ENCODE measurements at regions not wholly inside any gene's neighbourhood (a gene's known extent, or its start where the extent isn't known, plus 50 kb on each side); places are given as distances from the start of the nearest gene placed in this dataset.

DNA sequence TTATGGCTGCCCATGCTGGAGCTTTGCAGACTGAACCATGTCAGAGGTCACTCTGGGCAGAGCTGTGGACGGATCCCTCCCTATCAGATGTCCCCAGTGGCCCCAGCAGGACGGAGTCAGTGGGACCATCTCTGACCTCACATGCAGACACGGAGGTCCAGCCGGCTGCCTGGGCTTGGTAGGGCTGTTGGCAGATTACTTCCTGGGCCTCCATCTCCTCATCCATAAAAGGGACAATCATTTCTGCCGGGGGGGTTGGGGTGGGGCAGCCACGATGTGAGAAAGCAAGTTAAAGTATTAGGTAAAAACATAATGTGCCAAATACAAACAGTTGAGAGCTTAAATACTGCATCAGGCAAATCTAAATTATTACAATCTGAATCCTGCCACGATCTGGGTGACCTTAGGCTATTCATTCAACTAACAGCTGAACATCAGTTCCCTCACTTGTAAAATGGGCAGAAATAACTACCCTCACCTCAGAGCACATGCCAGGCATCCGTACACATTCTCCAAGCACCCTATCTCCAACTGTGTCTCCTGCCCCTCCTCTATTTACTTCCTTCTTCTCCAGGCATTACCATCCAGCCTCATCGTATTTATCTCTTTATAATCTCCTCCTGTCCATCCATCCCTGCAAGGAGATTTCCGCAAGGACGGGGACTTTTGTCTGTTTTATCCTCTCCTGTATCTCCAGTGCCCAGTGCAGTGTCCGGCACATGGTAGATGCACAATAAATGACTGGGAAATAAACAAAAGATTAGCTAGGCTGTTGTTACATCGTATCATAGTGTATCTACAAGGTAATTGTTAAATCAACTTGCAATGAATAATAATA is 192.3 kb upstream of the FOXF1 start:
- DNase-seq (ENCODE audit: low read depth in 2 of 2) = no peak

DNA sequence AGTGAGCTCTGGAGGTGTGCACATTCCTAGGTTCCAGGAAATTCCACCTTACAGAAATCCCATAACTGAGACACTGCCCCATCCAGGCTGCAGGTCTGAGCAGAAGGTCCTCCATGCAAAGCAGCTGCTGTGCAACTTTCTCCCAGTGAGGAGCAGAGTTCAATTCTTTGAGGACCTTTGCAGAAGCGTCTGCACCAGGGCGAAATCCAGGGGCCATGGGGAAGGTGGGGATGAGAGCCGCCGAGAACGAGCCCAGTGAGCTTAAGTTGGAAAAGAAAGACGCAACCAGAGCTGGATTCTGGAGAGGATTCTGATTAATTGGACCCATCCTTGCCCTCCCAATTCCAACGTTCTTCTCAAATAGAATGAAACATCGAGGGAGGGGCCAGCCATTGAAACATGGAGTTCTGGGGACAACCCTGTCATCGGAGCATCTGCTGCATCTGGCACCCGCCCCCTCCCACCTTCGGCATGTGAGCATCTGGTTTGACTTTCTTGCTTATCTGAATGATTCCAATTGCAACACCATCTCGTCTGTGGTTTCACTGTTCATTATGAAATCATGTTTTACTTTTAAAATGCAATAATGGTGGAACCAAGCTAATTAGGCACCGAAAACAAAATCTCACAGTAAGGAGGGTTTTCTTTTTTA is 190.6 kb upstream of the FOXF1 start:
- no peak for DNase-seq (ENCODE audit: low read depth in 2 of 2)

DNA sequence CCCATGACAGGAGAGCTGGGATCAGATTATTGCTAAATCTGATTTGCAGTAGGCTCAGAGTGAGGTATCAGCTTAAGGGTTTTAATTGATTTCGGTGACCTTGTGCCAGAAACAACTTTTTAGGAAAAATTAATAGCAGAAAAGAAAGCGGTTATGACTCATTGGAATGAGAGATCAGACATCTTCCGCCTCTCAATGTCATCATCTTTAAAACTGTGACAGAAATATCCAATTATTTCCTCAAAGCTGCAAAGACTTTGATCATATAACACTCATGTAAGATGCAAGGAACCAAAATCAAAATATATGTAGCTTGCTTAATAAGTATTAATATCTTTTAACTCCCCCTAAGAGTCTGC is 190.1 kb upstream of the FOXF1 start:
- DNase-seq (ENCODE audit: low read depth in 2 of 2) = no peak

DNA sequence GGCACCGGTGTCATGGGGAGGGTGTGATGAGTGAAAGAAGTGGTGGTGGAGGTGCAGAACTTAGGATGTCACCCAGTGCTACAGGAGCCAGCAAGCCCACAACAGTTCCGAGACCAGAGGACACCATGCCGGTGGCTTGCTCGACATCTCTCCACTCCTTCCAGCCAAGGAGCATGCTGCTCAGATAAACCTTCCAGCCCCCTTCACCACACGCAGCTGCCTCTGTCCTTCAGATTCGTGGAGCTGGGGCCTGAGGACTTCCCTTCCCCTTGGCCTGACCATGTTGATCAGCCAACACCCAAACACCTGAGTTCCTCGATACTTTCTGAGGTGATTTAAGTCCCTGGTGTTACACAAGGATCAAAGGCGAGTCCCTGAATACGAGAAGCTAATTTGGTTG is 188.8 kb upstream of the FOXF1 start:
- DNase-seq (ENCODE audit: low read depth in 2 of 2) = no peak

DNA sequence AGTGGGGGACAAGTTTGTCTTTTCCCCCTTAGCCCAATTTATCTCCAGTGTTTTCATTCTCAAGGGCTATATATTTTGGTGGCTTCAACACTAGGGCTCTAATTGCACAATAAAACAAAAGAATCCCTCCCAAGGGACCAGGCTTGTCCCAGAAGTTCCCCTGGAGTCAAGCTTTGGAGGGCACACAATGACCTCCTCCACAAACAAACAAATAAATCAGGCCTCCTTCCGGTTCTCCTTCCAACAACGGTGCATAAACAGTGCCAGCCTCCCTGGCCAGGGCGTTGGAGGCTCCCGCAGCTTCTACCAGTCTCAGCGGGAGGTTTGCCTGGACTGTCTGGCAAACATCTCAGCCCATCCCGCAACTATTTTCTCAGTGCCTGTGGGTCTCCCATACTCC is 188.0 kb upstream of the FOXF1 start:
- no peak for DNase-seq (ENCODE audit: low read depth in 2 of 2)

DNA sequence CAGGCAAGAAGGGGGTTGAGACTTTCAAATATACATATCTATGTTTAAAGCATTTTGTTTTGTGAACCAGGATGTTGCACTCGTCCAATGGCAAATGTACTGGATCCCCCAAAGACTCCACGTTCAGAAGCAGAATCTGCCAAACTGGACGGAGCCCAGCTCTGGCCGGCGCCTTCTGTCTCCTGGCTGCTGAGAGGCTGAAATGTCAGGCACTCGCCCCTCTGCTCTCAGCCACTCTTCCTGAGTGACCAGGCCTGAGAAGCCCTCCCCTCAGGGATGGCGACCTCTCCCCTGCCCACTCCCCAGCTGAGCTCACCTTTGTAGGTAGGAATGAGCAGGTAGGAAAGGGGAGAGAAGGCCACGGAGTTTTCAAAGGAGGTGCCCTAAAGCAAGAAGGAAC is 187.5 kb upstream of the FOXF1 start:
- no peak for DNase-seq (ENCODE audit: low read depth in 2 of 2)

DNA sequence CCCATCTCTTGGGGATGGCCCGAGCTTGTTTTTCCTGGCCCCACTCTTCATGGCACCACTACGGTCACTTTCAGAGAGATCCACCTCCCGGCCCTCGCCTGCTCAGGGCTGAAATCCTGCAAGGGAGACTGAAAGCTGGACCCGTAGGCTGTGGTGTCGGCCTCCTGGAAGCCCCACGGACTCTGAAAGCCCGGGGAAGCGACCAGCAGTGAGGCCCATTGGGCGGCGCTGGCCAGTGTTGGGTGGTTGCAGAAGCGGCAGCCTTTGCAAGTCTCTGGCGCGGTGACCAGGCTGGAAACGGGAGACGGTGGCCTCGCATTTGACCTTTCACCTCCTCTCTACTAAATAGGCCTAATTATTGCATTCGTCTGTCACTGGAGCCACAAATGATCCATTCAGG is 186.0 kb upstream of the FOXF1 start:
- DNase-seq (ENCODE audit: low read depth in 2 of 2) = no peak

DNA sequence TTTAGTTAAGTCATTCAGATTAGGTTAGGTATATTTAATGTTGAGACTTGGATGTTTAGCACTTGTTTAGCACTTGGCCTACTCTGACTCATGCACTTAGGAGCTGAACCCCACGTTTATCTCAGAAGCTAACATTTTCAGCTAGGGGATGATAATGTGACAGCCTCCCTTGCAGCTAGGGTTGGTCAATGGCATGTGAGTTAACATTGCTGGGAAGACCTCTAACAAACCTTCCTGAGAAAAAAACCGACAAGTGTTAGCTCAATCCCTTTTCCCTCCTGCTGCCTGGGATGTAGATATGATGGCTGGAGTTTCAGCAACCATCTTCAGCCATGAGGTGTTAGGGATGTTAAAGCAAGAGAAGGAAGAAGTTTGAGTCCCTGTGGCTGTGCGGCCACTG is 185.0 kb upstream of the FOXF1 start:
- no peak for DNase-seq (ENCODE audit: low read depth in 2 of 2)

DNA sequence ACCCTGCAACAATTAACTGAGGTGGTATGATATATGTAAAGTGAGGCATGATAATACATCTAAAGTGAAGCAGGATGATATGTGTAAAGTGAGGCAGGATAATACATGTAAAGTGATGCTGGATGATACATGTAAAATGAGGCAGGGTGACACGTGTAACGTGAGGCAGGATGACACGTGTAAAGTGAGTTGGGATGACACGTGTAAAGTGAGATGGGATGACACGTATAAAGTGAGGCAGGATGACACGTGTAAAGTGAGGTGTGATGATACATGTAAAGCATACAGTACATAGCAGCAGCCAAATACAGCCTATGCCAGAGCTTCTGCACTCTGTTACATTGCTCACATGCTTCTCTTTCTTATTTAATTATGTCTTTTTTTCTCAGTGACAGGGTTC is 184.4 kb upstream of the FOXF1 start:
- DNase-seq (ENCODE audit: low read depth in 2 of 2) = no peak

DNA sequence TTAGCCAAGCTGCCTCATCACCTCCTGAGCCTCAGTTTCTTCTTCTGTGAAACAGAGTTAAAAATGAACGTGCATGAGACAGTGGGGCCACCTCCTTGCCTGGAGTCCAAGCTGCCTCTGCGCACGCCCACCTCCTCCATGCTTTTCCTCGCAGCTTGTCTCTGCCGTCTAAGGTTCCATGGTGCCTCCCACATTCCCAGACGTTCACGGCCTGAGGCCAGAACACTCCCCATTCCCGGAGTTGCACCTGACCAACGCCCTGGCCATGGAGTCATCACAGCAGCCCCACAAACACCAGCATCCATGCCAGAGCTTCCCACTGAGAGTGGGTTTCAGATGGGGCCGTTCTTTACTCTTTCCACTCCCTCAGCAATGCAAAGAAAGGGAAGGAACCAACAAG is 183.0 kb upstream of the FOXF1 start:
- DNase-seq (ENCODE audit: low read depth in 2 of 2) = no peak

DNA sequence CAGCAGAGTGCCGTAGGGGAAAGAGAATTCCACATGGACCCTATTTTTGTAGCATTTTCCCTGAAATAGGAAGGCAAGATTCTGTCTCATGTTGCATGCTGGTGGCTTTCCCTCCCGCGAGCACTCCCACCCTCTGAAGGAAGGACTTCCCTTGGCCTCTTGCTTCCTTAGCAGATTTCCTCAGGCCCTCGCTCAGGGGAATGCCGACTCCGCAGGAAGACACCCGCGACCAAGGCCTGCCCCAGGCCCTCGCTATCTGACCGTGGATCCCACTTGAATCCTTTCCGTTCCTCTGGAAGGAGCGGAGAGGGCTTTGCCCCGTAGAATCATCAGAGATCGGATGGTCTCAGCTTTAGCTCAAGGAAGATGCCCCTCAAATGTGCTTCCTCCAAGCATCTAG is 179.4 kb upstream of the FOXF1 start:
- no peak for DNase-seq (ENCODE audit: low read depth in 2 of 2)

DNA sequence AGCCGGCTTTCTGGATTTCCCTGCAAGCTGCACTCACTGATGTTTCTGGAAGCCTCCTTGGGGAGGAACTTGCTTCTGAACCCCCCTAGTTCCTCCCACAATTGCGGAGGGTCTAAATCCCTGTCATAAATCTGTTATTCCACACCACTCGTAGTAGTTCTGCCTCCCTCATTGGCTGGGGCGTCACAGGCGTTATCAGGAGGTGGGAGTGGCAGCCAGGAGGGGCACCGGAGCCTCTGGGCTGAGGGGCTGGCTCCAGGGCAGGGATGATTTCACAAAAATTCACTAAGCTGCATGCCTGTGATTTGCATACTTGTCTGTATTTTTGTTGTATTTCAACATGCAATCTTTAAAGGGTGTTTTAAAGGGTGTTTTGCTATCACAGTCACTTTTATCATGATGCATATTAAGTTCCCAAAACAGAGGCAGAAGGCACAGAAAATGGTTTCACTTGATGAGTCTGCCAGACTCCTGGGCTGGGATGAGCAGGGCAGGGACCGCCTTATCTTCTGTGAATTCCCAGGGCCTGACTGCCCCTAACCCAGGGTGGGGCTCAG is 176.2 kb upstream of the FOXF1 start:
- DNase-seq (ENCODE audit: low read depth in 2 of 2) = no peak

DNA sequence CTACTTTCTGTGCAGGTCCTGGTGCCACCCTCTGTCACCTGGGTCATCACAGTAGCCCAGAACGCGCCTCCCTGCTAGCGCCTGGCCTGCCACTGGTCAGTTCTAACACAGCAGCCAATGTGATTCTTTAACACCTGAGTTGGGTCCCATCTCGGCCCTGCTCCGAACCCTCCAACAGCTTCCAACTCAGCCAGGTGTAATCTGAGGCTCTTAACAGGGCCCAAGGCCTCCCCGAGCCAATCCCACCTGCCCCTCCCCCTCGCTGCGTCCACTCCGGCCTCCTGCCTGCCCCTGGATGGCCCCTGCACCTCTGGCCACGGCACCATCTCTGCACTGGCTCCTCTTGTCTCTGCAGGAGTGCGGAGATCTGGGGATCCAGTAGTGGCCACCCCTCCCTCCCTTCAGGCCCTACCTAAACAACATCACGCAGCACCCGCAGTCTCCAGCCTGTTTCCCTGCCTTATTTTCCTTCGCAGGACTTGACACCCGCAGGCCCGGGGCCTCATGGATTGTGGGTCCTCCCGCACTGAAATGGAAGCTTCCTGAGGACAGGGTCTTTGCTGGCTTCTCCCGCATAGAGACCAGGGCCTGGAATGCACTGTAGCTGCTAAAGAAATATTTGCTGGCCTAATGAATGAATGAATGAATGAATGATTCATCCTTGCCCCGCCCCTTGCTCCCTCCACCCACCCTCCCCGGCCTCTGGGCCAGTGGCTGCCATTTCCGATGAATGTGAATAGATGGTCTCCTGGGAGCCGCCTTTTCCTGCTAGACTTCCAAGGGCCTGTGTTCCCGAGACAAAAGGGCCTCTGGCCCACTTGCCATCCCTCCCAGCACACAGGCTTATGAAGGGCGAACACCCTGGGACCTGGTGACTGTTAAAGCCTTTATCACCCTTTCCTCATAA is 174.8 kb upstream of the FOXF1 start:
- DNase-seq (ENCODE audit: low read depth in 2 of 2) = no peak

DNA sequence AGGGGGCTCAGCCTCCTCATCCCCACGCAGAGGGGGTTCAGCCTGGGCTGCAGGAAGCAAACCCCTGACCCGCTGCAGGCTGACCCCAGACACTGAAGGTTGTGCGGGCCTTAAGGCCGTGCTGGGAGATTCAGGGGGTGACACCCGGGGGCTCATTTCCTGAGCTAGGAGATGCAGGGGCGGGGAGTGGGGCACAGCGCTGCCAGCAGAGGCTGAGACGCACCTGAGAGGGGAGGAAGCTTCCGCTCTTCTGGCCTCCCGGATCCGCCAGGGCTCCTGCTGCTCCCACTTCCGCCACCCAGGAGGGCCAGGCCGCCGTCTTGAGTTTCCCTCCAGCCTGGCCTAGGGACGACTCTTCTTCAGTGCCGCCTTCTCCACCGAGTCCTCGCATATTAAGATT is 173.2 kb upstream of the FOXF1 start:
- DNase-seq (ENCODE audit: low read depth in 2 of 2) = no peak

DNA sequence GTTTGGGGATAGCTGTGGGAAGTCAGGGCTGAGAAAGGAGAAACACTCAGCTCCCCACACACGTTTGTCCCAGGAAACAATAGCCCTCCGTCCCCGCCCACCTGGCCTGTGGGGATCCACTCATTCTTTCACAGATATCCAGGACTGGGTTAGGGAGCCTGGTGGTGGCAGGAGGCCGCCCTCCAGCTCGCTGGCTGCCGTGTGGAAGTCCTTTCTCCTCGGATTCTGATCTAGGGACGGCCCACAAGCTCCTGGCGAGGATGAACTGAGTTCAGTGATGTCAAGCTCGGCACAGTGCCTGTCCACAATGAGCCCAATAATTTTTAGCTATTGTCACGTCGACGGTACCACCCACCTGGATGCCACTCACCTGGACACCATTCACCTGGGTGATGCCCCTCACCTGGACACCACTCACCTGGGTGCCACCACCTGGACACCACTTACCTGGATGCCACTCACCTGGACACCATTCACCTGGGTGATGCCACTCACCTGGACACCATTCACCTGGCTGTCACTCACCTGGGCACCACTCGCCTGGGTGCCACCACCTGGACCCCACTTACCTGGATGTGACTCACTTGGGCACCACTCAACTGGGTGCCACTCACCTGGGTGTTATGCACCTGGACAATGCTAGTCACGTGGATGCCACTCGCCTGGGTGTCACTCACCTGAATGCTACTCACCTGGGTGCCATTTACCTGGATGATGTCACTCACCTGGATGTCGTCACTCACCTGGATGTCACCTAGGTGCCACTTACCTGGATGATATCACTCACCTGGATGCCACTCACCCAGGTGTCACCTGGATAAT is 172.5 kb upstream of the FOXF1 start:
- DNase-seq (ENCODE audit: low read depth in 2 of 2) = no peak

DNA sequence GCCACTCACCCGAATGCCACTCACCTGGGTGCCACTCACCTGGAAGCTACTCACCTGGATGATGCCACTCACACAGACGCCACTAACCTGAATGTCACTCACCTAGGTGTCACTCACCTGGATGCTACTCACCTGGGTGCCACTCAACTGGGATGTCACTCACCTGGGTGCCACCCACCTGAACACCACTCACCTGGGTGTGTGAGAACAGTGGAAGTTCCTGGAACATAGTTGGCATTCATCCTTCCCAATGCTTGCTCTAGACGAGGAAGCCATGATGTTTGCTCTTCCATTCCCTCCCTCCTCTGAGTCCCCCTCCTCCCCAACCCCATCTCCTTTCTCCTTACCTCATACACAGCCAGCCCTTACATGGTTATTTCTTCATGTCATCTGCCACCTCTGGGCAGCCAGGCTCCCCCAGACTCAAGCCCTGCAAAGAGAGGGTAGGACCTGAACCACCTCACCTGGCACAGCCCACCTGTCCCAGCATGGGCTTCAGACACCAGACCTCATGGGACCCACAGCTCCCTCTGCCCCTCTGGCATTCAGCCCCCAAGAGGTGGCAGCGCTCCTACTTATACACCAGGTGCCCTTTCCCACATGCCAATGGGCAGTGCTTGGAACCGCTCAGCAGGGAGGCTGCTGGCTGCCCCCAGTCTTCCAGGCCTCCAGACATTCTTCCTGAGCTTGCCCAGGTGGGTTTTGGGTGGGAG is 171.8 kb upstream of the FOXF1 start:
- DNase-seq (ENCODE audit: low read depth in 2 of 2) = no peak

DNA sequence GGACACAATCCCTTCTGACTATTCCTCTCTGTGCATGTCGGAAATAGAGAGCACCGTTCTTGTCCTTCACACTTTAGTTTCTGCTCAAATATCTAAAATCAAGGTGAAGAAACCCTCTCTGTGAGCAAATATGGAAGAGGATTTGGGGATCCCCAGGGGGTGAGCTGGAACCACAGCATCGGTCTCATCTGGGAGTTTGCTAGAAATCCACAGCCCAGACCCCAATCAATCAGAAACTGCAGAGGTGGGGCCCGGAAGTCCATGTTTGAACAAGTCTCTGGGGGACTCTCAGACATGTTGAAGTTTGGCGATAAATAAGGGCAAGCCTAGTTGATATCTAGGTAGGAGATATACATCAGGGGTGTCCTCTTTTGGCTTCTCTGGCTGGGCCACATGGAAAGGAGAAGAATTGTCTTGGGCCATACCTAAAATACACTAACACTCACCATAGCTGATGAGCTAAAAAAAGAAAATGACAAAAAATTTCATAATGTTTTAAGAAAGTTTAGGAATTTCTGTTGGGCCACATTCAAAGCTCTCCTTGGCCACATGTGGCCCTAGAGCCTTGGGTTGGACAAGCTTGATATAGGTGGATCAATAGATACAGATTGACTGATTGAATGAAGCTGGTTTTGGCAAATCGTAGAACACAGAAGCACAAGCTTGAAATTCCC is 168.0 kb upstream of the FOXF1 start:
- DNase-seq (ENCODE audit: low read depth in 2 of 2) = no peak

DNA sequence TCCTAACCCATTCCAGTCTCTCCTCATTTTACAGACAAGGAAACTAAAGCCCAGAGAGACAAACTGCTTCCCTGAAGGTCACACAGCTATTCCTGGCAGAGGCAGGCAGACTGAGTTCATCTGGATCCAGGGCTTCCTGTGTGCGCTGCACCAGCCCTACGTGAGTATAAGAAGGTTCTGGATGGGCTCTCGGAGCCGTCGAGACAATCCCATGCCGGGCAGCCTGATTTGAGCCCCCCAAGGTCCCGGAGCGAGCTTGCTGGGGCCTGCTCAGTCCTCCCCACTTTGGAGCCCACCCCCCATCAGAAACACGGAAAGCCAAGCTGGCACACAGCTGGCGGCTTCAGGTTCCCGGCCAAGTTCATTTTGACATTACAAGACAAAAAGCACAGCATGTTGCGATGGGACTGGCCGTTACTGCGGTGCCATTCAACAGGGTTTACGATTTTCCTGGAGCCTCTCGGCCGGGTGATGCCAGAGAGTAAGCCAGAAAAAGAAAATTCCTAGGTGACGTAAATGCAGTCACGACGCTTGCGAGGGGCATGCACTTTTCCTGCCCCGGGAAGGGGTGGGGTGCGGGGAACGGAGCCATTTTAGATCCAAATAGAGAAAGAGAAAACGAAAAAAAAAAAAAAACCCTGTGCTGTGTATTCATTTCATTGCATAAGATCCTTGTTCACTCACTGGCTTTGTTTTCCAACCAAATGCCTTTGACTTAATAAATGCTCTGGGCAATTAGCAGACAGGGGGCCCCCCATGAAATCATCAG is 167.1 kb upstream of the FOXF1 start:
- DNase-seq (ENCODE audit: low read depth in 2 of 2) = no peak

DNA sequence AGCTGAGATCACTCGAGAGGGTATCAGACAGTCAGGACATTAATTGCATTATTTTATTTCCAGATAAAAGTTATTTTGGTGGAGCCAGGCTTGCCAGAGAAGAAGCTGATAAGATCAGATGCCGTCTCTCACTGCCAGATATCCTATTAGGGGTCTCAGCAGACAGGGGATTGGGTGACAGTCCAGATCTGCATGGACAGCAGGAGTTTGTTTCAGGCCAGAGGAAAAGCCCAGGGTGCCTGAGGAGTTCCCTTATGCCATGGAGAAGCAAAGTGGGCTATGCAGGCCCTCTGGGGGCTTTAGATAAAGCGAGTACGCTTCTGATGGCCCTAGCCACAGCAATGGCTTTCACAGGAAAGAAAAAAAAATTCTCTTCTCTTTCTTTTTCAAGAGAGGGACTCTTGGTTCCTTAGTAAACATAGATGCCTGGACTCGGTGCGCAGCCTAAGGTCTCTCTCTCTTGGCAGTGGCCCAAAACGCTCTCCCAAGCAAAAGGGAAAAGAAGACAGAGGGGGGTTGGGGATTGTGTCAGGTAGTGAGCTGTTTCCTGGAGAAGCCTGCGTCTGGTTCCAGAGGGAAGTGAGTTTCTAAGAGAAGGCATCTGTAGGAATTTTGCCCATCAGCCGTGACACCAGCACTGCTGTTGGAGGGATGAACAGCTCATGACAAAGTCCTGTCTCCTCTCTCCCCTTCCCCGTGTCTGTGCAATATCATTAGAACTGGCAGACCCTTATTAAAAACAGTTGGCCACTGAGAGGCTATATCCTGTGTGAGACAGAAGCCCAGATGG is 166.3 kb upstream of the FOXF1 start:
- DNase-seq (ENCODE audit: low read depth in 2 of 2) = no peak

All from stimulated activated CD8-positive, alpha-beta memory T cell treated with anti-CD3 and anti-CD28 coated beads, Interleukin-15, amount 100 ng/mL, for 48 hours (primary cell).